Stimulated activated CD4-positive, alpha-beta T cell treated with anti-CD3 and anti-CD28 coated beads, Interleukin-4, amount 100 ng/mL, for 48 hours (primary cell): ENCODE measurements at regions not wholly inside any gene's neighbourhood (a gene's known extent, or its start where the extent isn't known, plus 50 kb on each side); places are given as distances from the start of the nearest gene placed in this dataset.
"Not testable (repeated sequence)": the region's sequence is repeated elsewhere in the genome, so short reads cannot be mapped to it uniquely, and the experiment has no call there.

Experiments used
- DNase-seq, 2 donors: peaks; one replicate each; pipeline ENCODE4 v3.0.0-alpha.2; 2020; ENCODE audit warnings: low read depth in 2 of 2

GRCh38 chr21:28532446-28532845 is 460.2 kb downstream of the LTN1 start:
- DNase-seq = no peak

- no peak for DNase-seq
Observed at GRCh38 chr21:28523367-28523766, 469.3 kb downstream of the LTN1 start.

GRCh38 chr21:28522014-28522799 is 470.5 kb downstream of the LTN1 start:
- DNase-seq = no peak

- no peak for DNase-seq
Observed at GRCh38 chr21:28518630-28519029, 474.0 kb downstream of the LTN1 start.

- peak; percentile 49 to 58 for DNase-seq
Observed at GRCh38 chr21:28516991-28517592, 475.6 kb downstream of the LTN1 start.

GRCh38 chr21:28516021-28516420 is 476.7 kb downstream of the LTN1 start:
- DNase-seq = no peak

GRCh38 chr21:28513428-28513827 is 479.2 kb downstream of the LTN1 start:
- DNase-seq = no peak

- no peak for DNase-seq
Observed at GRCh38 chr21:28509031-28509430, 483.6 kb downstream of the LTN1 start.

GRCh38 chr21:28508126-28508525 is 484.6 kb downstream of the LTN1 start:
- no peak for DNase-seq

GRCh38 chr21:28496517-28496916 is 496.2 kb downstream of the LTN1 start:
- no peak for DNase-seq

- DNase-seq = no peak
Observed at GRCh38 chr21:28492127-28492526, 500.6 kb downstream of the LTN1 start.

GRCh38 chr21:28489821-28490350 is 502.8 kb downstream of the LTN1 start:
- DNase-seq = no peak

GRCh38 chr21:28489162-28489561 is 503.5 kb downstream of the LTN1 start:
- DNase-seq = no peak

GRCh38 chr21:28487455-28488070 is 505.1 kb downstream of the LTN1 start:
- DNase-seq = no peak

GRCh38 chr21:28485301-28486022 is 507.2 kb downstream of the LTN1 start:
- no peak for DNase-seq

- DNase-seq = no peak
Observed at GRCh38 chr21:28483301-28484035, 509.2 kb downstream of the LTN1 start.

- no peak for DNase-seq
Observed at GRCh38 chr21:28482657-28483056, 510.0 kb downstream of the LTN1 start.

- no peak for DNase-seq
Observed at GRCh38 chr21:28480470-28480869, 512.2 kb downstream of the LTN1 start.

- no peak for DNase-seq
Observed at GRCh38 chr21:28473530-28474220, 519.0 kb downstream of the LTN1 start.

- not testable (repeated sequence) for DNase-seq
Observed at GRCh38 chr21:28472543-28472942, 520.1 kb downstream of the LTN1 start.

- DNase-seq = no peak
Observed at GRCh38 chr21:28464988-28465387, 527.7 kb downstream of the LTN1 start.
